DND-41 (cell line): ENCODE measurements at regions not wholly inside any gene's neighbourhood (a gene's known extent, or its start where the extent isn't known, plus 50 kb on each side); places are given as distances from the start of the nearest gene placed in this dataset.

Experiments used
- CTCF ChIP-seq: IDR thresholded peaks from 2 replicates; pipeline ENCODE4 v1.5.1; 2012; ENCODE audit warnings: borderline replicate concordance, low read length, moderate library complexity, mild to moderate bottlenecking; ENCODE audit not compliant: poor library complexity, severe bottlenecking; ENCODE audit errors: extremely low read depth
- EZH2 ChIP-seq: IDR thresholded peaks from 3 replicates; pipeline ENCODE4 v1.6.1; 2012; ENCODE audit warnings: borderline replicate concordance, low read depth, mild to moderate bottlenecking, moderate library complexity, low read length, inconsistent platforms; ENCODE audit not compliant: severe bottlenecking

GRCh38 chr1:78760858-78761257, 111.2 kb downstream of the IFI44 start:
- TF ChIP-seq CTCF: no peak
- TF ChIP-seq EZH2: no peak
